Inferior parietal cortex (tissue), 1 donor: ENCODE measurements at regions not wholly inside any gene's neighbourhood (a gene's known extent, or its start where the extent isn't known, plus 50 kb on each side); places are given as distances from the start of the nearest gene placed in this dataset.
"Not testable (repeated sequence)": the region's sequence is repeated elsewhere in the genome, so short reads cannot be mapped to it uniquely, and the experiment has no call there.

Experiments used
- DNase-seq: peaks from one replicate; pipeline ENCODE4 v3.0.0-alpha.2; 2016; ENCODE audit errors: extremely low spot score

GRCh38 chr11:25755918-25756584 lies 575.9 kb upstream of the ANO3 start:
- DNase-seq = no peak

- no peak for DNase-seq
These were observed 573.7 kb upstream of the ANO3 start for GRCh38 chr11:25758145-25758661.

- DNase-seq = no peak
These were observed 565.5 kb upstream of the ANO3 start for GRCh38 chr11:25766332-25767015.

GRCh38 chr11:25769287-25769686 lies 562.6 kb upstream of the ANO3 start:
- DNase-seq = no peak

- no peak for DNase-seq
These were observed 560.3 kb upstream of the ANO3 start for GRCh38 chr11:25771605-25772004.

- DNase-seq = peak; percentile 16
These were observed 556.3 kb upstream of the ANO3 start for GRCh38 chr11:25775603-25776002.

- DNase-seq = no peak
These were observed 555.7 kb upstream of the ANO3 start for GRCh38 chr11:25776238-25776637.

DNA sequence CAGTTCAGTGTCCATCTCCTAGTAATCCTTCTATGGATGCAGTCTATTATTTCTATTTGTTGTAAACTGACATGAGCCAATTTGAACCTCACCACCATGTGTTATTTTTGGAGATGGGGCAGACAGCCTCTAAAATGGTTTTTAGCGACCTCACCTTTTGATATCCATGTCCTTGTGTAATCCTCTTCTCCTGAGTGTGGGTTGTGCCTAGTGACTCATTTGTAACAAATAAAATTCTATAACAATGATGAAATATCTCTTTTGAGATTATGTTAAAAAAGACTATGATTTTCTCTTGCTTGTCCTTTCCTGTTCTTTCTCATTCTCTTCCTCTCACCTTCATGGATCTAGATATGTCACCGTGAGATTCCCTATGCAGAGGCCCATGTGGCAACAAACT lies 554.6 kb upstream of the ANO3 start:
- DNase-seq = no peak

DNA sequence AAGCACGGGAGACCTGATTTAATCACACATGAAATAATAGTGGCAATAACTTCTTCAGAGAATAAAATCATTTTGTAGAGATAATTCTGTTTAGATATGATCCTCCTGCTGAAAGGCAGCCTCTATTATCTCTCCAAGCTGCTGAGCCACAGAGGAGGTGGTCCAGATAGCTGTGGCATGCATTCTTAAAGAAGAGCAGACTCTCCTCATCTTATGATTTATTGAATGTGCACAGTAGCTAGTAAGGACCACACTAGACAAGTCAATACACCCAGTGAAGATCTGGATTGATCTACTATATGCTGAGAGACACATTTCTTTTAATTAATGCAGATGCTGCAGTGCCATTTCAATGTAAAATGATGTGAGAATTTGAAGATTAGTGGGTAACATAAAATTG lies 552.9 kb upstream of the ANO3 start:
- DNase-seq = no peak

GRCh38 chr11:25787416-25787815 lies 544.5 kb upstream of the ANO3 start:
- DNase-seq = no peak

- no peak for DNase-seq
These were observed 541.5 kb upstream of the ANO3 start for GRCh38 chr11:25790396-25790795.

DNA sequence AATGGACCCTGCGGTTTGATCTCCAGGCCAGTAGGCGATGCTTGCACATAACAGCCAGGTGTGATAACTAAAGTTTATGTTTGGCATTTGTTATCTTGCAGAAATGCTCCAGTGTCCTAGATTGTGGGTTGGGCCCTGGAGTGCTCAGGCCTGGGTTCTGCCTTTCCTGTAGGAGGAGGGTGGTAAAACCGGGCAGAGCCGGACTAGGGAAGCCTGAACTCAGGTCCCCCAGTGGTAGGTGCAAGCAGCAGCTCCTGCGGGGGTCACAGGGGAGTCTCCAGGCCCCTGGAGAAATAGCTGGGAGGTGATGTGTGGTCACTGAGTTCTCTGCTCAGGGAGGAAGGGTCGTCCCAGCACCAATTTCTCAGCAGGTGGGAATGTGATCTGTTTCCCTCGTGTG lies 538.3 kb upstream of the ANO3 start:
- DNase-seq = no peak

GRCh38 chr11:25794804-25795203 lies 537.1 kb upstream of the ANO3 start:
- no peak for DNase-seq

GRCh38 chr11:25816411-25816810 lies 515.5 kb upstream of the ANO3 start:
- no peak for DNase-seq

DNA sequence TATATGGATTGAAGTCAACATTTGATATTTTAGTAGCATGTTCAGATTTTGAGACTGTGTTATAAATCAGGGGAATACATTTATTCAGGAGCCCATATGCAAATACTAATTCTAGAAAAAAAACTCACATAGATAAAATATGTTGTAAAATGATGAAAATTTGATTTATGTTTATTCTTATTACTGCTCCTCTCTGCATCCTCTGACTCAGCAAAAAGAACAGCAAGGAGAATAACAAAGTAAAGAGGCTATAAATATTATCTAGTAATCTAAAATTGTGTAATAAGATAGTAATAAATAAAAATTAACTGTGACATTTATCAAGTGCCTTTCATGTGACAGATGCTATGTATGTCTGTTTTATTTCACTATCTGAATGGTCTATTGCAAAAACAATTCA lies 507.2 kb upstream of the ANO3 start:
- no peak for DNase-seq

DNA sequence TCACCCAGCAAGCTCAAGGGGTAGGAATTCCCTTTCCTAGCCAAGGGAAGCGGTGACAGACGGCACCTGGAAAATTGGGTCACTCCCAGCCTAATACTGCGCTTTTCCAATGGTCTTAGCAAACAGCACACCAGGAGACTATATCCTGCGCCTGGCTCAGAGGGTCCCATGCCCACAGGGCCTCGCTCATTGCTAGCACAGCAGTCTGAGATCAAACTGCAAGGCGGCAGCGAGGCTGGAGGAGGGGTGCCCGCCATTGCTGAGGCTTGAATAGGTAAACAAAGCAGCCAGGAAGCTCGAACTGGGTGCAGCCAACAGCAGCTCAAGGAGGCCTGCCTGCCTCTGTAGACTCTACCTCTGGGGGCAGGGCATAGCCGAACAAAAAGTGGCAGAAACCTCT lies 500.4 kb upstream of the ANO3 start:
- not testable (repeated sequence) for DNase-seq

GRCh38 chr11:25838918-25839625 lies 492.9 kb upstream of the ANO3 start:
- no peak for DNase-seq

DNA sequence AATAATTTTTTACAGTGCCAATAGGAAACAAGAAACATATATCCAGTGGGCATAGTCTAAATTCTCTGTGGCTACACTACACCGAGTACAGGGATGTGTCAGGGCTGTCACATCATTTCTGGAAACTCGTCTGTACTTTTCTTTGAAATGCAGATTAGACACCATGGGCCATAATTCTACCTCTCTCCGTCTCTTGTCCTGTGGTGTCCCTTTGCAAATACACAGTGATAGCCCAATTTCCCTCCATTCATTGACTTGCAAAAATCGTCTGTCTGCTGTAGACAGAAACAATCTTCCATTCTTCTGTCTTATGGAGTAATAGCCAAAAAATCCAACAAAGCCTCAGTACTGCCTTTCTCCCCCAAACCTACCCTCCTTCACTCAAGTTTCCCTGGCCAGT lies 487.1 kb upstream of the ANO3 start:
- DNase-seq = no peak

- no peak for DNase-seq
These were observed 476.0 kb upstream of the ANO3 start for GRCh38 chr11:25855916-25856315.

- DNase-seq = no peak
These were observed 472.2 kb upstream of the ANO3 start for GRCh38 chr11:25859776-25860175.

GRCh38 chr11:25860677-25861450 lies 471.1 kb upstream of the ANO3 start:
- DNase-seq = no peak

- DNase-seq = no peak
These were observed 469.8 kb upstream of the ANO3 start for GRCh38 chr11:25862159-25862558.
